ENCODE measurements at regions not wholly inside any gene's neighbourhood (a gene's known extent, or its start where the extent isn't known, plus 50 kb on each side); places are given as distances from the start of the nearest gene placed in this dataset.
"Not testable (repeated sequence)": the region's sequence is repeated elsewhere in the genome, so short reads cannot be mapped to it uniquely, and the experiment has no call there.

DNA sequence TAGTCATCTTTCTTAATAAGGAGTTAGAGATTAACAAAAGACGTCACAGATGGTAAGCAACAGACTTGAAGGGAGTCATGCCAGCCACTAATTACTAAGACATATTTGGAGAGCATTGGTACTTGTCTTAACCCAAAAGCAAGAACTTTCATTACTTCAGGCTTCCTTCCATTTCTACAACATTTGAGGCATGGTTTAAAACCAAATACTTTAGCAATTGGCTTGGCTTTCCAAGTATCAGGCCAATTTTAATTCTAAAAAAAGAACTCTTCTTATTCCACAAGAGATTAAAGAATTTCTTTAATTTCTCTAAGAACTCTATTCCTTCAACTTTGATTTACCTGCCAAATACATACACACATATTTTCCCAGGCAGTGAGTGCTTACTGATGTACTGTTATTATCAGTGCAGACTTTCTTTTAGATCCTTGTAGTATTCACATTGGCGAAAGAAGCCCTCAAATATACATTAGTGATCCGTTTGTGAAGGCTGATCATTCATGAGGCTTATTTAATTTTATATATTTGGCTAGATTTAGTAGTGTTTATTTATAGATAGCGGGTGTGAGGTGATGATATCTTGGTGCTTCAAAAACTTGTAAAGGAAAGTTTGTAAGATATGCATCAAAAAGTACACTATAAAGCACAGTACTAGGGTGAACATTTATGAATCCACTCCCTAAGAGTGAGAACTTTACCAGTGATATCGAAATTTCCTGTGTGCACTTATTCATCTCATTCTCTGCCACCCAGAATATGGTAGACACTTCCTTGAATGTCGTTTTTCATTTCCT lies 229.2 kb downstream of the MFSD1 start:
- Histone ChIP-seq H4K20me1 (ENCODE audit: insufficient read depth, low read depth, low read length) (no peaks in the 10 kb centered on the region), H3K36me3 (ENCODE audit: insufficient read depth, low read length) (no peaks in the 10 kb centered on the region), H3K4me1 (ENCODE audit: low read length) (no peaks in the 10 kb centered on the region), H2AFZ (ENCODE audit: low read length) (no peak overlapping the region), H3K4me3 (ENCODE audit: low read length) (no peak overlapping the region), H3K9me3 (ENCODE audit: low read length) (no peaks in the 10 kb centered on the region), H3K4me2 (ENCODE audit: low read depth, low read length, poor library complexity, severe bottlenecking) (no peak overlapping the region), H3K27me3 (ENCODE audit: low read length) (no peaks in the 10 kb centered on the region; the same call in 1 of the 2 replicates), H3K27ac (ENCODE audit: low read length) (no peak overlapping the region), H3K9me2 (replicated peaks; ENCODE audit: insufficient read depth, low read length) (no peaks in the 10 kb centered on the region), H3K79me2 (ENCODE audit: low read length) (no peaks in the 10 kb centered on the region), H3K9ac (ENCODE audit: low read length) (no peak overlapping the region)
- DNase-seq, result no peak

DNA sequence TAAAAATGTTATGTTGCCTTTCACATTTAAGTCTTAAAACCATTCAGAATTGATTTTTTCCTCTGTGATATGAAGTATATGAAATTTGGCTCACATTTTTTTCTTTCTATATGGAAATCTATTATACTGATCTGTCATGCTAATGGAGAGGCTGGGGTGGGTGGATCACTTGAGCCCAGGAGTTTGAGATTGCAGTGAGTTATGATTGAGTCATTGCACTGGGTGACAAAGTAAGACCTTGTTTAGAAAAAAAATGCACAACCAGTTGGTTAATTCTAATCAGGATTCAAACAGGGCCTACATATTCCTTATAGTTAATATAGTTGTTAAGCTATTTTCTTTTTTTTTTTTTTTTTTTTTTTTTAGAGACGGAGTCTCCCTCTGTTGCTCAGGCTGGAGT lies 230.5 kb downstream of the MFSD1 start:
- Histone ChIP-seq H3K4me1 (ENCODE audit: low read length) (no peaks in the 10 kb centered on the region), H3K79me2 (ENCODE audit: low read length) (no peaks in the 10 kb centered on the region), H3K27me3 (ENCODE audit: low read length) (no peaks in the 10 kb centered on the region), H3K4me3 (ENCODE audit: low read length) (no peak overlapping the region), H3K27ac (ENCODE audit: low read length) (no peak overlapping the region), H3K9ac (ENCODE audit: low read length) (no peak overlapping the region), H3K36me3 (ENCODE audit: insufficient read depth, low read length) (no peaks in the 10 kb centered on the region), H3K9me2 (replicated peaks; ENCODE audit: insufficient read depth, low read length) (no peaks in the 10 kb centered on the region), H2AFZ (ENCODE audit: low read length) (no peak overlapping the region), H4K20me1 (ENCODE audit: insufficient read depth, low read depth, low read length) (no peaks in the 10 kb centered on the region), H3K4me2 (ENCODE audit: low read depth, low read length, poor library complexity, severe bottlenecking) (no peak overlapping the region), H3K9me3 (ENCODE audit: low read length) (no peaks in the 10 kb centered on the region)
- DNase-seq, result no peak

- H3K4me1 ChIP-seq (ENCODE audit: low read length), result no peaks in the 10 kb centered on the region
- no peak overlapping the region for H3K4me3 ChIP-seq (ENCODE audit: low read length)
- DNase-seq, result no peak
- no peaks in the 10 kb centered on the region for H3K9me3 ChIP-seq (ENCODE audit: low read length)
- H4K20me1 ChIP-seq (ENCODE audit: insufficient read depth, low read depth, low read length), result no peaks in the 10 kb centered on the region
- H2AFZ ChIP-seq (ENCODE audit: low read length), result no peak overlapping the region
- no peak overlapping the region for H3K4me2 ChIP-seq (ENCODE audit: low read depth, low read length, poor library complexity, severe bottlenecking)
- no peak overlapping the region for H3K27ac ChIP-seq (ENCODE audit: low read length)
- no peaks in the 10 kb centered on the region for H3K9me2 ChIP-seq (replicated peaks; ENCODE audit: insufficient read depth, low read length)
- no peak overlapping the region for H3K9ac ChIP-seq (ENCODE audit: low read length)
- no peaks in the 10 kb centered on the region for H3K27me3 ChIP-seq (ENCODE audit: low read length)
- no peaks in the 10 kb centered on the region for H3K36me3 ChIP-seq (ENCODE audit: insufficient read depth, low read length)
- H3K79me2 ChIP-seq (ENCODE audit: low read length), result no peaks in the 10 kb centered on the region
These were observed 236.6 kb downstream of the MFSD1 start for GRCh38 chr3:159038405-159038804.

- no peaks in the 10 kb centered on the region for H4K20me1 ChIP-seq (ENCODE audit: insufficient read depth, low read depth, low read length)
- no peaks in the 10 kb centered on the region for H3K36me3 ChIP-seq (ENCODE audit: insufficient read depth, low read length)
- H3K9me3 ChIP-seq (ENCODE audit: low read length), result no peaks in the 10 kb centered on the region
- no peaks in the 10 kb centered on the region for H3K9me2 ChIP-seq (replicated peaks; ENCODE audit: insufficient read depth, low read length)
- DNase-seq, result no peak
- no peak overlapping the region for H3K4me3 ChIP-seq (ENCODE audit: low read length)
- no peaks in the 10 kb centered on the region for H3K4me1 ChIP-seq (ENCODE audit: low read length)
- no peak overlapping the region for H3K27ac ChIP-seq (ENCODE audit: low read length)
- no peak overlapping the region for H3K4me2 ChIP-seq (ENCODE audit: low read depth, low read length, poor library complexity, severe bottlenecking)
- no peaks in the 10 kb centered on the region for H3K27me3 ChIP-seq (ENCODE audit: low read length)
- no peak overlapping the region for H3K9ac ChIP-seq (ENCODE audit: low read length)
- no peaks in the 10 kb centered on the region for H3K79me2 ChIP-seq (ENCODE audit: low read length)
- H2AFZ ChIP-seq (ENCODE audit: low read length), result no peak overlapping the region
These were observed 237.4 kb downstream of the MFSD1 start for GRCh38 chr3:159039286-159039685.

- no peaks in the 10 kb centered on the region for H3K36me3 ChIP-seq (ENCODE audit: insufficient read depth, low read length)
- no peaks in the 10 kb centered on the region for H3K9me2 ChIP-seq (replicated peaks; ENCODE audit: insufficient read depth, low read length)
- no peak overlapping the region for H3K9ac ChIP-seq (ENCODE audit: low read length)
- DNase-seq, result peak; percentile 31
- H3K27ac ChIP-seq (ENCODE audit: low read length), result no peak overlapping the region
- no peak overlapping the region for H2AFZ ChIP-seq (ENCODE audit: low read length)
- no peak overlapping the region for H3K4me3 ChIP-seq (ENCODE audit: low read length)
- no peaks in the 10 kb centered on the region for H3K4me1 ChIP-seq (ENCODE audit: low read length)
- H3K79me2 ChIP-seq (ENCODE audit: low read length), result no peaks in the 10 kb centered on the region
- no peaks in the 10 kb centered on the region for H3K27me3 ChIP-seq (ENCODE audit: low read length)
- no peaks in the 10 kb centered on the region for H4K20me1 ChIP-seq (ENCODE audit: insufficient read depth, low read depth, low read length)
- H3K4me2 ChIP-seq (ENCODE audit: low read depth, low read length, poor library complexity, severe bottlenecking), result no peak overlapping the region
- no peaks in the 10 kb centered on the region for H3K9me3 ChIP-seq (ENCODE audit: low read length)
These were observed 243.5 kb downstream of the MFSD1 start for GRCh38 chr3:159045279-159045885.

- Histone ChIP-seq H3K9ac (ENCODE audit: low read length) (no peak overlapping the region), H3K4me1 (ENCODE audit: low read length) (no peaks in the 10 kb centered on the region), H3K9me2 (replicated peaks; ENCODE audit: insufficient read depth, low read length) (no peaks in the 10 kb centered on the region), H3K4me2 (ENCODE audit: low read depth, low read length, poor library complexity, severe bottlenecking) (no peak overlapping the region), H3K4me3 (ENCODE audit: low read length) (no peak overlapping the region), H3K36me3 (ENCODE audit: insufficient read depth, low read length) (no peaks in the 10 kb centered on the region), H3K79me2 (ENCODE audit: low read length) (no peaks in the 10 kb centered on the region), H3K27me3 (ENCODE audit: low read length) (no peaks in the 10 kb centered on the region), H2AFZ (ENCODE audit: low read length) (no peak overlapping the region), H3K9me3 (ENCODE audit: low read length) (no peaks in the 10 kb centered on the region), H3K27ac (ENCODE audit: low read length) (no peak overlapping the region), H4K20me1 (ENCODE audit: insufficient read depth, low read depth, low read length) (no peaks in the 10 kb centered on the region)
- no peak for DNase-seq
These were observed 245.5 kb downstream of the MFSD1 start for GRCh38 chr3:159047361-159047760.

- H2AFZ ChIP-seq (ENCODE audit: low read length); H4K20me1 ChIP-seq (ENCODE audit: insufficient read depth, low read depth, low read length); H3K9me3 ChIP-seq (ENCODE audit: low read length); H3K79me2 ChIP-seq (ENCODE audit: low read length); H3K4me1 ChIP-seq (ENCODE audit: low read length); H3K4me2 ChIP-seq (ENCODE audit: low read depth, low read length, poor library complexity, severe bottlenecking); H3K9me2 ChIP-seq (replicated peaks; ENCODE audit: insufficient read depth, low read length); H3K36me3 ChIP-seq (ENCODE audit: insufficient read depth, low read length); H3K4me3 ChIP-seq (ENCODE audit: low read length); H3K9ac ChIP-seq (ENCODE audit: low read length); H3K27me3 ChIP-seq (ENCODE audit: low read length); DNase-seq; H3K27ac ChIP-seq (ENCODE audit: low read length): not testable (repeated sequence)
These were observed 250.6 kb downstream of the MFSD1 start for GRCh38 chr3:159052494-159052893.

DNA sequence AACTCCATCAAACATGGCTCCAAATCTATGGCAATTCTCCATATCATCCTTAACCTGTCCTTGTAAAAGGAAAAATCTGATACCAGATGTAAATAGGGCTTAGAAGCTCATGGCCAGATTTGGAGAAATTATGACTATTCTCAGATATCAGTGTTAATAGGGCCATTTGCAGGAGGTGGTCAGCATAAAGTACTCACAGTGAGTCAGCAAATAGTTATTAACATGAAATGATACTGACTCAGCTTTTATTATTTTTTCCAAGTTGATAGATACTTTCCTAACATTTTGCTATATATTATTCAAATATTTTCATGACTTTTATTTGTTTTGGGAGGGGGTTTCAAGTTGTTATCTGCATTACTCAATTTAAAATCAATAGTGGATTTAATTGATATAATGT lies 255.8 kb downstream of the MFSD1 start:
- H4K20me1 ChIP-seq (ENCODE audit: insufficient read depth, low read depth, low read length), result no peaks in the 10 kb centered on the region
- no peaks in the 10 kb centered on the region for H3K4me1 ChIP-seq (ENCODE audit: low read length)
- no peaks in the 10 kb centered on the region for H3K9me3 ChIP-seq (ENCODE audit: low read length)
- no peak for DNase-seq
- no peaks in the 10 kb centered on the region for H3K79me2 ChIP-seq (ENCODE audit: low read length)
- 0 out of 2 replicates have a peak, but pooled peaks cover 3% of the 10 kb centered on the region for H3K9me2 ChIP-seq (replicated peaks; ENCODE audit: insufficient read depth, low read length)
- no peak overlapping the region for H3K9ac ChIP-seq (ENCODE audit: low read length)
- no peak overlapping the region for H3K4me2 ChIP-seq (ENCODE audit: low read depth, low read length, poor library complexity, severe bottlenecking)
- no peak overlapping the region for H3K4me3 ChIP-seq (ENCODE audit: low read length)
- no peak overlapping the region for H3K27ac ChIP-seq (ENCODE audit: low read length)
- no peaks in the 10 kb centered on the region for H3K36me3 ChIP-seq (ENCODE audit: insufficient read depth, low read length)
- no peaks in the 10 kb centered on the region for H3K27me3 ChIP-seq (ENCODE audit: low read length)
- no peak overlapping the region for H2AFZ ChIP-seq (ENCODE audit: low read length)
